HEK293T (cell line): ENCODE measurements at regions not wholly inside any gene's neighbourhood (a gene's known extent, or its start where the extent isn't known, plus 50 kb on each side); places are given as distances from the start of the nearest gene placed in this dataset.

Experiments used
- CTCF ChIA-PET: fragments of 350-600 bp; formaldehyde crosslinking; extraction: SDS; loops from one replicate; lab custom pipeline; 2021; ENCODE audit warnings: antibody characterized with exemption, inconsistent platforms; lab: Yijun Ruan, JAX
- POLR2A ChIA-PET: fragments of 350-600 bp; formaldehyde crosslinking; extraction: SDS; loops from one replicate; lab custom pipeline; 2020; ENCODE audit warnings: antibody characterized with exemption, inconsistent platforms; lab: Yijun Ruan, JAX
- DNase-seq: peaks from one replicate; pipeline ENCODE4 v3.0.0; 2012; ENCODE audit warnings: mixed read lengths; ENCODE audit errors: extremely low spot score
- ARNT ChIP-seq: fragments of 450-650 bp; IDR thresholded peaks from 2 replicates; pipeline ENCODE4 v1.6.1; 2017; ENCODE audit warnings: mild to moderate bottlenecking
- BHLHE40 ChIP-seq: fragments of 450-650 bp; IDR thresholded peaks from 2 replicates; pipeline ENCODE4 v1.6.1; 2016; ENCODE audit warnings: mild to moderate bottlenecking, moderate library complexity, borderline replicate concordance
- CTBP1 ChIP-seq: fragments of 450-650 bp; IDR thresholded peaks from 2 replicates; pipeline ENCODE4 v1.6.1; 2016; ENCODE audit warnings: borderline replicate concordance
- ELF4 ChIP-seq: fragments of 450-650 bp; IDR thresholded peaks from 2 replicates; pipeline ENCODE4 v1.6.1; 2017; ENCODE audit warnings: antibody characterized with exemption
- FOXA1 ChIP-seq: fragments of 450-650 bp; IDR thresholded peaks from 2 replicates; pipeline ENCODE4 v1.6.1; 2016; ENCODE audit warnings: mild to moderate bottlenecking
- FOXK2 ChIP-seq: fragments of 450-650 bp; IDR thresholded peaks from 2 replicates; pipeline ENCODE4 v1.6.1; 2016; ENCODE audit warnings: mild to moderate bottlenecking
- FOXM1 ChIP-seq: fragments of 450-650 bp; IDR thresholded peaks from 2 replicates; pipeline ENCODE4 v1.6.1; 2017; ENCODE audit warnings: mild to moderate bottlenecking, borderline replicate concordance
- HDGF ChIP-seq: fragments of 450-650 bp; IDR thresholded peaks from 2 replicates; pipeline ENCODE4 v1.6.1; 2017; ENCODE audit warnings: antibody characterized with exemption, borderline replicate concordance
- L3MBTL2 ChIP-seq: fragments of 450-650 bp; conservative IDR thresholded peaks from 2 replicates; pipeline ENCODE4 v1.6.1; 2016; ENCODE audit warnings: mild to moderate bottlenecking
- LEF1 ChIP-seq: fragments of 450-650 bp; IDR thresholded peaks from 2 replicates; pipeline ENCODE4 v1.6.1; 2017; ENCODE audit warnings: mild to moderate bottlenecking, borderline replicate concordance
- NFRKB ChIP-seq: fragments of 450-650 bp; IDR thresholded peaks from 2 replicates; pipeline ENCODE4 v1.6.1; 2016; ENCODE audit warnings: mild to moderate bottlenecking, moderate library complexity
- PKNOX1 ChIP-seq: fragments of 450-650 bp; IDR thresholded peaks from 2 replicates; pipeline ENCODE4 v1.6.1; 2016
- SP1 ChIP-seq: fragments of 450-650 bp; IDR thresholded peaks from 2 replicates; pipeline ENCODE4 v1.6.1; 2017
- SUZ12 ChIP-seq: fragments of 450-650 bp; IDR thresholded peaks from 2 replicates; pipeline ENCODE4 v1.6.1; 2016; ENCODE audit warnings: mild to moderate bottlenecking
- TARDBP ChIP-seq: fragments of 450-650 bp; IDR thresholded peaks from 2 replicates; pipeline ENCODE4 v1.6.1; 2016
- ZNF384 ChIP-seq: fragments of 450-650 bp; IDR thresholded peaks from 2 replicates; pipeline ENCODE4 v1.6.1; 2016

GRCh38 chr1:187121661-187122060 is 292.9 kb downstream of the PLA2G4A start:
- ChIA-PET CTCF (no interaction called here), POLR2A (no interaction called here)
- DNase-seq = no peak
- TF ChIP-seq PKNOX1 (no peak), ELF4 (no peak), HDGF (no peak), CTBP1 (no peak), SP1 (no peak), FOXM1 (no peak), ARNT (no peak), NFRKB (no peak), ZNF384 (no peak), FOXK2 (no peak)

- no peak for DNase-seq
- TF ChIP-seq BHLHE40 (no peak), ZNF384 (no peak), PKNOX1 (no peak)
- ChIA-PET CTCF (no interaction called here), POLR2A (no interaction called here)
Observed at GRCh38 chr1:187122566-187122965, 293.8 kb downstream of the PLA2G4A start.

GRCh38 chr1:187129132-187129531 is 300.4 kb downstream of the PLA2G4A start:
- CTCF ChIA-PET = no interaction called here
- POLR2A ChIA-PET = no interaction called here
- DNase-seq = no peak
- TF ChIP-seq ELF4 = no peak
- no peak for TF ChIP-seq L3MBTL2
- no peak for TF ChIP-seq LEF1
- no peak for TF ChIP-seq HDGF
- no peak for TF ChIP-seq FOXM1
- no peak for TF ChIP-seq FOXK2
- no peak for TF ChIP-seq ARNT
- TF ChIP-seq PKNOX1 = no peak
- no peak for TF ChIP-seq SUZ12
- TF ChIP-seq BHLHE40 = no peak
- no peak for TF ChIP-seq NFRKB
- no peak for TF ChIP-seq FOXA1
- no peak for TF ChIP-seq SP1
- TF ChIP-seq CTBP1 = no peak
- TF ChIP-seq ZNF384 = no peak
- no peak for TF ChIP-seq TARDBP

- TF ChIP-seq ZNF384 = no peak
- no peak for TF ChIP-seq SUZ12
- no peak for TF ChIP-seq FOXA1
- no peak for TF ChIP-seq BHLHE40
- no peak for TF ChIP-seq ELF4
- no peak for TF ChIP-seq HDGF
- DNase-seq = no peak
- ChIA-PET CTCF (no interaction called here), POLR2A (no interaction called here)
Observed at GRCh38 chr1:187143783-187144182, 315.0 kb downstream of the PLA2G4A start.

GRCh38 chr1:187146388-187146787 is 317.6 kb downstream of the PLA2G4A start:
- no peak for TF ChIP-seq ARNT
- no peak for TF ChIP-seq NFRKB
- TF ChIP-seq CTBP1 = no peak
- TF ChIP-seq HDGF = no peak
- TF ChIP-seq ZNF384 = no peak
- no peak for TF ChIP-seq FOXA1
- TF ChIP-seq FOXM1 = no peak
- no peak for TF ChIP-seq LEF1
- no peak for TF ChIP-seq SP1
- TF ChIP-seq TARDBP = no peak
- no peak for DNase-seq
- ChIA-PET CTCF (no interaction called here), POLR2A (no interaction called here)

GRCh38 chr1:187151555-187151954 is 322.8 kb downstream of the PLA2G4A start:
- TF ChIP-seq LEF1 = no peak
- POLR2A ChIA-PET = no interaction called here
- no peak for DNase-seq
- CTCF ChIA-PET = no interaction called here

- CTCF ChIA-PET = no interaction called here
- no peak for DNase-seq
- TF ChIP-seq FOXM1 (no peak), TARDBP (no peak), ELF4 (no peak), LEF1 (no peak), FOXK2 (no peak), ZNF384 (no peak), SP1 (no peak), PKNOX1 (no peak), ARNT (no peak), L3MBTL2 (no peak), SUZ12 (no peak), CTBP1 (no peak), HDGF (no peak), FOXA1 (no peak), BHLHE40 (no peak), NFRKB (no peak)
- POLR2A ChIA-PET = no interaction called here
Observed at GRCh38 chr1:187153047-187153446, 324.3 kb downstream of the PLA2G4A start.
